ES-I3 (cell line): ENCODE measurements at regions not wholly inside any gene's neighbourhood (a gene's known extent, or its start where the extent isn't known, plus 50 kb on each side); places are given as distances from the start of the nearest gene placed in this dataset.
"Not testable (repeated sequence)": the region's sequence is repeated elsewhere in the genome, so short reads cannot be mapped to it uniquely, and the experiment has no call there.

Experiments
- H3K36me3 ChIP-seq: 2 replicates; pipeline ENCODE4 v1.6.1; 2013; ENCODE audit warnings: mild to moderate bottlenecking, low read length, control low read depth, moderate library complexity; ENCODE audit not compliant: insufficient read depth
- H3K4me1 ChIP-seq: 2 replicates; pipeline ENCODE4 v1.6.1; 2013; ENCODE audit warnings: mild to moderate bottlenecking, control low read depth, low read length; ENCODE audit not compliant: insufficient read depth
- H3K9ac ChIP-seq: 2 replicates; pipeline ENCODE4 v1.6.1; 2013; ENCODE audit warnings: low read depth, mild to moderate bottlenecking, low read length, moderate library complexity
- H3K9me3 ChIP-seq: 2 replicates; pipeline ENCODE4 v1.6.1; 2013; ENCODE audit warnings: mild to moderate bottlenecking, low read length, moderate library complexity; ENCODE audit not compliant: control insufficient read depth, insufficient read depth

- H3K9ac ChIP-seq = no peak overlapping the region
- H3K36me3 ChIP-seq = no peaks in the 10 kb centered on the region
- no peaks in the 10 kb centered on the region for H3K9me3 ChIP-seq
- no peaks in the 10 kb centered on the region for H3K4me1 ChIP-seq
Observed at GRCh38 chr4:187656959-187657358, 338.6 kb upstream of the ZFP42 start.

GRCh38 chr4:187663076-187663475, 332.5 kb upstream of the ZFP42 start:
- H3K9ac ChIP-seq = no peak overlapping the region
- no peaks in the 10 kb centered on the region for H3K36me3 ChIP-seq
- H3K4me1 ChIP-seq = no peaks in the 10 kb centered on the region
- H3K9me3 ChIP-seq = no peaks in the 10 kb centered on the region

- no peaks in the 10 kb centered on the region for H3K9me3 ChIP-seq
- no peaks in the 10 kb centered on the region for H3K4me1 ChIP-seq
- no peaks in the 10 kb centered on the region for H3K36me3 ChIP-seq
- H3K9ac ChIP-seq = no peak overlapping the region
Observed at GRCh38 chr4:187664011-187664410, 331.6 kb upstream of the ZFP42 start.

- H3K36me3 ChIP-seq = no peaks in the 10 kb centered on the region
Observed at GRCh38 chr4:187665086-187665485, 330.5 kb upstream of the ZFP42 start.

GRCh38 chr4:187666034-187666433, 329.5 kb upstream of the ZFP42 start:
- H3K9ac ChIP-seq = no peak overlapping the region

More at GRCh38 chr4:187665086-187665485, 330.5 kb upstream of the ZFP42 start:
- Histone ChIP-seq H3K9me3 (no peaks in the 10 kb centered on the region), H3K4me1 (no peaks in the 10 kb centered on the region), H3K9ac (no peak overlapping the region)

GRCh38 chr4:187666697-187667494, 328.7 kb upstream of the ZFP42 start:
- H3K9ac ChIP-seq = no peak overlapping the region
- H3K4me1 ChIP-seq = no peaks in the 10 kb centered on the region
- H3K9me3 ChIP-seq = no peaks in the 10 kb centered on the region
- H3K36me3 ChIP-seq = no peaks in the 10 kb centered on the region

More at GRCh38 chr4:187666034-187666433, 329.5 kb upstream of the ZFP42 start:
- no peaks in the 10 kb centered on the region for H3K4me1 ChIP-seq
- H3K36me3 ChIP-seq = no peaks in the 10 kb centered on the region
- no peaks in the 10 kb centered on the region for H3K9me3 ChIP-seq

- Histone ChIP-seq H3K9me3 (no peaks in the 10 kb centered on the region), H3K36me3 (no peaks in the 10 kb centered on the region), H3K9ac (no peak overlapping the region), H3K4me1 (no peaks in the 10 kb centered on the region)
Observed at GRCh38 chr4:187668526-187669082, 327.0 kb upstream of the ZFP42 start.

- H3K9ac ChIP-seq, H3K9me3 ChIP-seq, H3K4me1 ChIP-seq, H3K36me3 ChIP-seq: not testable (repeated sequence)
Observed at GRCh38 chr4:187671521-187671920, 324.1 kb upstream of the ZFP42 start.

- not testable (repeated sequence) for H3K9me3 ChIP-seq, H3K9ac ChIP-seq, H3K36me3 ChIP-seq, H3K4me1 ChIP-seq
Observed at GRCh38 chr4:187671958-187672357, 323.6 kb upstream of the ZFP42 start.

- H3K9me3 ChIP-seq, H3K9ac ChIP-seq: not testable (repeated sequence)
Observed at GRCh38 chr4:187672526-187672925, 323.0 kb upstream of the ZFP42 start.

GRCh38 chr4:187679450-187679849, 316.1 kb upstream of the ZFP42 start:
- Histone ChIP-seq H3K4me1 (no peaks in the 10 kb centered on the region), H3K9me3 (no peaks in the 10 kb centered on the region), H3K9ac (no peak overlapping the region), H3K36me3 (no peaks in the 10 kb centered on the region)

More at GRCh38 chr4:187672526-187672925, 323.0 kb upstream of the ZFP42 start:
- not testable (repeated sequence) for H3K4me1 ChIP-seq, H3K36me3 ChIP-seq

- no peaks in the 10 kb centered on the region for H3K36me3 ChIP-seq
Observed at GRCh38 chr4:187685247-187685646, 310.3 kb upstream of the ZFP42 start.

GRCh38 chr4:187687697-187688096, 307.9 kb upstream of the ZFP42 start:
- H3K4me1 ChIP-seq = no peaks in the 10 kb centered on the region
- no peak overlapping the region for H3K9ac ChIP-seq
- H3K9me3 ChIP-seq = no peaks in the 10 kb centered on the region
- H3K36me3 ChIP-seq = no peaks in the 10 kb centered on the region

More at GRCh38 chr4:187685247-187685646, 310.3 kb upstream of the ZFP42 start:
- no peaks in the 10 kb centered on the region for H3K9me3 ChIP-seq
- H3K4me1 ChIP-seq = no peaks in the 10 kb centered on the region
- H3K9ac ChIP-seq = no peak overlapping the region

- no peaks in the 10 kb centered on the region for H3K4me1 ChIP-seq
- no peaks in the 10 kb centered on the region for H3K36me3 ChIP-seq
- H3K9ac ChIP-seq = no peak overlapping the region
- H3K9me3 ChIP-seq = no peaks in the 10 kb centered on the region; the same call in 1 of the 2 replicates
Observed at GRCh38 chr4:187692626-187693025, 302.9 kb upstream of the ZFP42 start.

- H3K9ac ChIP-seq, H3K36me3 ChIP-seq, H3K4me1 ChIP-seq, H3K9me3 ChIP-seq: not testable (repeated sequence)
Observed at GRCh38 chr4:187695531-187695930, 300.0 kb upstream of the ZFP42 start.
